ENCODE measurements at regions not wholly inside any gene's neighbourhood (a gene's known extent, or its start where the extent isn't known, plus 50 kb on each side); places are given as distances from the start of the nearest gene placed in this dataset.
A peak's percentile ranks its signal among the peaks of the same experiment; 100 is the strongest.

DNA sequence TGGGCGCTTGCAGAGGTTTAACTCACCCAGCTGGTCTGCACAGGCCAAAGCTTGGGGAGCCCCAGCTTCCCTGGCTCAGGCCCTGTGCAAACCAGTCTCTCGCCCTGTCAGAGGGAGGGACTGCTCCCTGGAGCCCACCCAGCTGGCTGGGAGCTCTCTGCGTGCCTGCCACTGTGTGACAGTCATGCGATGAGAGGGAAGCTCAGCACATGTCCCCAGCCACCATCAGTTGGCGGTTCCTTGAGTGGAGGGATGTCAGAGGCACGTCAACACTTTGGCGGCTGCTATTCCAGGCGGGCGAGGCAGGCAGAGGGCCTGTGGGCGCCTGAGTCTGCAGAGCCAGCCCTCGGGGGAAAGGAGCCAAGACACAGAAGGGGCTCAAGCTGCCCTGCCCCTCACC lies 324.6 kb downstream of the UACA start:
- Mint-ChIP-seq H3K9me3 (no peaks in the 10 kb centered on the region), H3K4me3 (no peak overlapping the region), H3K4me1 (ENCODE audit: low read depth) (peaks cover 26% of the 10 kb centered on the region), H3K36me3 (ENCODE audit: insufficient read depth) (no peaks in the 10 kb centered on the region), H3K27me3 (ENCODE audit: low read depth) (peaks cover 19% of the 10 kb centered on the region)
- no peak for ATAC-seq
- no peak for DNase-seq

DNA sequence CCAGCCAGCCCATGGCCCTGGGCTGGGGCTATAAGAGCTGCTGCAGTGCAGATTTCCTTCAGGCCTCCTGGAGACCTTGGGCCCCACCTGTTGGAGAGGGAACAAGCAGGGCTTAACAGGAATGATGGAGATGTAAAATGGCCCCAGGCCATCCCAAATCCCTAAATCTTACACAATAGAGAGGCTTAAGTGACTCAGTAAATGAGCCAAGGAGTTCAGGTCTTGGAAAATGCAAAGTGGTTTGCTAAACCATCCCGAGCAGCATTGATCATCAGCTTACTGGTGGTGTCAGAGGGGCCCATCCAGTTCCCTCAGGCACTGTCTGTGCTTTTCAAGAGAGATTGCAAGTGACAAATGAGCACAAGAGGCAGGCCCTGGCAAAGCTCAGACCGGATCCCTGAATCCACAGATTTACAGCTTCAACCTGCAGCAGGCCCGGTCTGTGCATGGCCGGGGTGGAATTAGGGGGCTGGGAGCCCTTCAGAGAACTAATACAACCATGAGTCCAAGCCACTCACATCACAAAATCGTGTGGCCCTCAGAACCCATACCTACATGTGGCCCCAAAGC lies 325.4 kb downstream of the UACA start:
- Mint-ChIP-seq H3K4me3 (no peak overlapping the region), H3K36me3 (ENCODE audit: insufficient read depth) (no peaks in the 10 kb centered on the region), H3K9me3 (no peaks in the 10 kb centered on the region), H3K4me1 (ENCODE audit: low read depth) (peaks cover 26% of the 10 kb centered on the region), H3K27me3 (ENCODE audit: low read depth) (peaks cover 13% of the 10 kb centered on the region)
- ATAC-seq (no peak), DNase-seq (no peak)

GRCh38 chr15:70437089-70437488 lies 326.3 kb downstream of the UACA start:
- H3K9me3 Mint-ChIP-seq: no peaks in the 10 kb centered on the region
- H3K36me3 Mint-ChIP-seq (ENCODE audit: insufficient read depth): no peaks in the 10 kb centered on the region
- H3K4me3 Mint-ChIP-seq: no peak overlapping the region
- ATAC-seq (no peak), DNase-seq (no peak)
- peaks cover 26% of the 10 kb centered on the region for H3K4me1 Mint-ChIP-seq (ENCODE audit: low read depth)
- H3K27me3 Mint-ChIP-seq (ENCODE audit: low read depth): peaks cover 7% of the 10 kb centered on the region

GRCh38 chr15:70436428-70436827 lies 326.9 kb downstream of the UACA start:
- Mint-ChIP-seq H3K36me3 (ENCODE audit: insufficient read depth) (no peaks in the 10 kb centered on the region), H3K27me3 (ENCODE audit: low read depth) (peaks cover 3% of the 10 kb centered on the region), H3K9me3 (no peaks in the 10 kb centered on the region), H3K4me3 (no peak overlapping the region), H3K4me1 (ENCODE audit: low read depth) (peaks cover 26% of the 10 kb centered on the region)
- ATAC-seq (peak; percentile 47 to 71), DNase-seq (no peak)

GRCh38 chr15:70435872-70436271 lies 327.5 kb downstream of the UACA start:
- DNase-seq (no peak), ATAC-seq (peak in 1 of 2 donors; percentile 27)
- Mint-ChIP-seq H3K9me3 (no peaks in the 10 kb centered on the region), H3K27me3 (ENCODE audit: low read depth) (peaks cover 3% of the 10 kb centered on the region), H3K4me1 (ENCODE audit: low read depth) (peaks cover 26% of the 10 kb centered on the region), H3K4me3 (peak overlapping the region; percentile 1), H3K36me3 (ENCODE audit: insufficient read depth) (no peaks in the 10 kb centered on the region)

DNA sequence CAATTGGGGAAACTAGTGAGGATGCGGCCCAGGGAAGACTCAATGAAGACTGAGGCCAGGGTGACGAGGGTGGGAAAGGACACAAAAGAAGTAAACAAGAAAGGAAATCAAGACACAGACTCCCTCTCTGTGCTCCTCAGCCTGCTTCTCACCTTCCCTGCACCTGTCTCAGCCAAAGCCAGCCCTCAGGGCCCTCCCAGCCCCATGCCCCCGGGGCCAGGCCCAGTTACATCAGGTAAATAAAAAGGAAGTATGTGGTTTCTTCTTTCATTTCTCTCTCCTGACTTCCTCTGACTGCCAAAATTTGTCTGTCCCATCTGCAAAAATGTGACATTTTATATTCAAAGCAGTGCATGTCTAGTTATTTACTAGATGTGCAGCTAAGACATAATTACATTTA lies 328.0 kb downstream of the UACA start:
- Mint-ChIP-seq H3K36me3 (ENCODE audit: insufficient read depth) (no peaks in the 10 kb centered on the region), H3K4me1 (ENCODE audit: low read depth) (peaks cover 26% of the 10 kb centered on the region), H3K4me3 (no peak overlapping the region), H3K9me3 (no peaks in the 10 kb centered on the region), H3K27me3 (ENCODE audit: low read depth) (no peaks in the 10 kb centered on the region)
- no peak for ATAC-seq
- no peak for DNase-seq

GRCh38 chr15:70433586-70434324 lies 329.6 kb downstream of the UACA start:
- Mint-ChIP-seq H3K4me1 (ENCODE audit: low read depth) (peaks cover 23% of the 10 kb centered on the region), H3K4me3 (no peak overlapping the region), H3K36me3 (ENCODE audit: insufficient read depth) (no peaks in the 10 kb centered on the region), H3K27me3 (ENCODE audit: low read depth) (no peaks in the 10 kb centered on the region), H3K9me3 (peaks cover 2% of the 10 kb centered on the region)
- ATAC-seq (no peak), DNase-seq (no peak)

DNA sequence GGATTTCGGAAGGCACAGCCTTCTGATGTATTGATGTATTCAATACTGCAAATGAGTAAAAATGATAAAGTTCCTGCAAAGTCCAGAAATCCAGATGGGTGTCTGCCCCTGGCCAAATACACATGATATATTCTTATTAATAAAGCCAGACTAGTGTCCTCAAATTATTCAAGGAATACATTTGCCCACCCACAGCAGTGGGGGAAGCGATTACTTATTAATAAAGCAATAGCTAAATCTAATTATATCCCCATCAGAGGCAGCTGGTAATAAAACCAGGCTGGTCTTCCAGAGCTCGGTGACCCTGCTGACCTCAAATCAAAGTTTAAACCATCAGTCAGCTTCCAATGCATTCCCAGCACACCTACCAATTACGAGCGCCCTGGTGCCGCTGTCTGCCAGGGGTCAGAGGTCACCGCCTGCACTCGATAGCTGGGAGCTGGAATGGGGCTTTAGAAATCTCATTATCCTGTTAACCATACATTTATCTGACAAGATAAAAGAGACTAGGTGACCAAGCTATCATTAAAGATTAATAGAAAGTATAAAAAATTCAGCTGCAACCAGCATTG lies 330.3 kb downstream of the UACA start:
- no peak overlapping the region for H3K4me3 Mint-ChIP-seq
- H3K27me3 Mint-ChIP-seq (ENCODE audit: low read depth): no peaks in the 10 kb centered on the region
- ATAC-seq (no peak), DNase-seq (no peak)
- peaks cover 23% of the 10 kb centered on the region for H3K4me1 Mint-ChIP-seq (ENCODE audit: low read depth)
- no peaks in the 10 kb centered on the region for H3K36me3 Mint-ChIP-seq (ENCODE audit: insufficient read depth)
- H3K9me3 Mint-ChIP-seq: peaks cover 9% of the 10 kb centered on the region

- H3K4me1 Mint-ChIP-seq (ENCODE audit: low read depth): peaks cover 21% of the 10 kb centered on the region
- ATAC-seq (no peak), DNase-seq (no peak)
- H3K4me3 Mint-ChIP-seq: no peak overlapping the region
- H3K36me3 Mint-ChIP-seq (ENCODE audit: insufficient read depth): no peaks in the 10 kb centered on the region
- H3K9me3 Mint-ChIP-seq: peaks cover 10% of the 10 kb centered on the region
- no peaks in the 10 kb centered on the region for H3K27me3 Mint-ChIP-seq (ENCODE audit: low read depth)
These were observed 331.5 kb downstream of the UACA start for GRCh38 chr15:70431854-70432253.

DNA sequence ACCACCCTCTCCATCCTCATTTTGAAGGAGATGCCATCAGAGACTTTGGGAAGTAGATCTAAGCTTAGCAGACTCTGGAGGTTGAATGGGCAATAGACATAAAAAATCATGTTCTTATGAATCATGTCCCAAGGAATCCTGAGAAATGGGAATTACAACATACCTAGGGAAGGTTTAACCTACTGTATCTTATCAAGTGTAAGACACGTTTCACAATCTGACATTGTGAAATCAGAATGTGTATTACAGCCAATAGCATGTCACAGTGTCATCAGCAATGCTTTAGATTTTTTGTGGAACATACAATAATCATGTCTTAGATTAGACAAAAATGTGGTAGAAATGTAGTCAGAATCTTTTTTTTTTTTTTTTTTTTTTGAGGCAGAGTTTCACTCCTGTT lies 332.4 kb upstream of the TLE3 start:
- no peak overlapping the region for H3K4me3 Mint-ChIP-seq

DNA sequence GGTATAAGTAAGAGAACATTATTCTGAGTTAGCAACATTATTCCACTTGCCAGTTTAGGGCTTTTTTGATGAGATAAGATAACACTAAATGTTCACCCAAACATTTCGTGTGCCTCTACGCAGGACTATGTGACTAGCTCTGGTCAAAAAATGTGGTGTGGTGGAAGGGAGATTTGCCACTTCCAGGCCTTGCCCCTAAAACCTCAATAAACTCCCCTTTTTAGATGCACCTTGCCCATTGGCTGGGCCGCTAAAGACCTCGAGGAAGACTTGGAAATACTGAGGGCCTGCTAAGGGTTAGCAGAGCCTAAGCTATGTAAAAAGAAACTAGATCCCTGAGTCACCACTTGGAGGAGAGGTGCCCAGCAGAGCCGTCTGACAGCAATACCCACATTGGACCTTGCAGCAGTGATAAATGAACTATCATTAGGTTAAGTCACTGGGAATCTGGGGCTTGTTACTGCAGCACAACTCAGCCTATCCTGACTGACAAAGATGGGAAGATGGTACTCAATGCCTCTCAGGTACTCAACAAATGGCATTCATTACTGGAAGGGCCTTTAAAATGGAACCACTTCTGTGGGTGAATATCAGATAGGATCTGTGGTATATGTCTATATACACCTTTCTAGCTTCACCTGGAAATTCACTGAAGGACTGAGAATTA lies 331.5 kb upstream of the TLE3 start:
- Mint-ChIP-seq H3K4me3 (no peak overlapping the region), H3K9me3 (peaks cover 10% of the 10 kb centered on the region), H3K27me3 (ENCODE audit: low read depth) (no peaks in the 10 kb centered on the region), H3K4me1 (ENCODE audit: low read depth) (peaks cover 20% of the 10 kb centered on the region), H3K36me3 (ENCODE audit: insufficient read depth) (no peaks in the 10 kb centered on the region)
- ATAC-seq: no peak
- DNase-seq: no peak

More for the DNA sequence above, 332.4 kb upstream of the TLE3 start:
- H3K36me3 Mint-ChIP-seq (ENCODE audit: insufficient read depth): no peaks in the 10 kb centered on the region
- H3K4me1 Mint-ChIP-seq (ENCODE audit: low read depth): peaks cover 16% of the 10 kb centered on the region
- ATAC-seq (no peak), DNase-seq (no peak)
- H3K9me3 Mint-ChIP-seq: peaks cover 10% of the 10 kb centered on the region
- H3K27me3 Mint-ChIP-seq (ENCODE audit: low read depth): no peaks in the 10 kb centered on the region

GRCh38 chr15:70428211-70428822 lies 330.6 kb upstream of the TLE3 start:
- Mint-ChIP-seq H3K27me3 (ENCODE audit: low read depth) (no peaks in the 10 kb centered on the region), H3K4me3 (no peak overlapping the region), H3K36me3 (ENCODE audit: insufficient read depth) (no peaks in the 10 kb centered on the region), H3K9me3 (peaks cover 10% of the 10 kb centered on the region), H3K4me1 (ENCODE audit: low read depth) (peaks cover 24% of the 10 kb centered on the region)
- DNase-seq (no peak), ATAC-seq (no peak)

GRCh38 chr15:70427167-70428120 lies 329.7 kb upstream of the TLE3 start:
- Mint-ChIP-seq H3K27me3 (ENCODE audit: low read depth) (peaks cover under 1% of the 10 kb centered on the region), H3K36me3 (ENCODE audit: insufficient read depth) (no peaks in the 10 kb centered on the region), H3K4me1 (ENCODE audit: low read depth) (peaks cover 24% of the 10 kb centered on the region), H3K9me3 (peaks cover 10% of the 10 kb centered on the region), H3K4me3 (no peak overlapping the region)
- DNase-seq: no peak
- ATAC-seq: no peak

All from activated T-cell treated with anti-CD3 and anti-CD28 coated beads, Interleukin-2, amount 50 U/mL, for 4 hours (primary cell).